Keratinocyte (primary cell): ENCODE measurements at regions not wholly inside any gene's neighbourhood (a gene's known extent, or its start where the extent isn't known, plus 50 kb on each side); places are given as distances from the start of the nearest gene placed in this dataset.

Experiments used
- DNase-seq: peaks from one replicate; pipeline ENCODE4 v3.0.0-alpha.2; 2011; ENCODE audit warnings: low read depth, missing footprints, low spot score
- FAIRE-seq: peaks from 2 replicates; lab custom pipeline; 2011; peaks lifted over from hg19 to GRCh38; lab: Jason Lieb, UNC
- H2AFZ ChIP-seq: 2 replicates; pipeline ENCODE4 v1.6.0; 2012; ENCODE audit warnings: low read length, control low read depth, inconsistent platforms; ENCODE audit not compliant: control insufficient read depth
- H3K27ac ChIP-seq: 2 replicates; pipeline ENCODE4 v1.5.1; 2011; ENCODE audit warnings: low read length; ENCODE audit not compliant: control insufficient read depth, insufficient read depth
- H3K27me3 ChIP-seq: 3 replicates; pipeline ENCODE4 v1.6.0; 2011; ENCODE audit warnings: low read length; ENCODE audit not compliant: control insufficient read depth, insufficient read depth; ENCODE audit errors: extremely low read depth
- H3K36me3 ChIP-seq, 2 experiments: 2 replicates in 1 of 2; 3 replicates in 1 of 2; pipeline ENCODE4 v1.5.1; 2011; ENCODE audit warnings: low read length in 2 of 2, mild to moderate bottlenecking in 1 of 2; ENCODE audit not compliant: control insufficient read depth in 2 of 2, insufficient read depth in 2 of 2; ENCODE audit errors: extremely low read depth in 1 of 2
- H3K4me1 ChIP-seq: 3 replicates; pipeline ENCODE4 v1.5.1; 2011; ENCODE audit warnings: low read length; ENCODE audit not compliant: control insufficient read depth, insufficient read depth; ENCODE audit errors: extremely low read depth
- H3K4me2 ChIP-seq: 3 replicates; pipeline ENCODE4 v1.6.0; 2011; ENCODE audit warnings: low read depth, low read length; ENCODE audit not compliant: control insufficient read depth, insufficient read depth; ENCODE audit errors: extremely low read depth
- H3K4me3 ChIP-seq, 3 experiments: fragments of 200-600 bp in 1 of 3; sonication (generic) in 1 of 3; 2 replicates in 2 of 3; 3 replicates in 1 of 3; pipeline ENCODE4 v1.5.1; 2011 to 2016; ENCODE audit warnings: low read length in 3 of 3, mild to moderate bottlenecking in 3 of 3, control low read depth in 2 of 3, inconsistent platforms in 1 of 3, low read depth in 1 of 3, mixed read lengths in 1 of 3, mixed run types in 1 of 3, moderate library complexity in 1 of 3; ENCODE audit not compliant: control insufficient read depth in 2 of 3, insufficient read depth in 2 of 3; ENCODE audit errors: extremely low read depth in 1 of 3
- H3K79me2 ChIP-seq: 2 replicates; pipeline ENCODE4 v1.6.0; 2012; ENCODE audit warnings: low read length; ENCODE audit not compliant: control insufficient read depth, insufficient read depth
- H3K9ac ChIP-seq: 3 replicates; pipeline ENCODE4 v1.6.0; 2011; ENCODE audit warnings: low read length; ENCODE audit not compliant: control insufficient read depth, insufficient read depth; ENCODE audit errors: extremely low read depth
- H3K9me1 ChIP-seq: 3 replicates; pipeline ENCODE4 v1.6.0; 2011; ENCODE audit warnings: low read length; ENCODE audit not compliant: control insufficient read depth, insufficient read depth; ENCODE audit errors: extremely low read depth
- H3K9me3 ChIP-seq: 2 replicates; pipeline ENCODE4 v1.5.1; 2012; ENCODE audit warnings: low read depth, low read length; ENCODE audit not compliant: control insufficient read depth
- H4K20me1 ChIP-seq: 3 replicates; pipeline ENCODE4 v1.6.0; 2011; ENCODE audit warnings: low read length; ENCODE audit not compliant: control insufficient read depth, insufficient read depth; ENCODE audit errors: extremely low read depth
- CTCF ChIP-seq, 3 experiments: IDR thresholded peaks in 1 of 3; conservative IDR thresholded peaks in 1 of 3; optimal IDR thresholded peaks in 1 of 3; 2 replicates in 2 of 3; 3 replicates in 1 of 3; pipeline versions ENCODE3 to v1.5.1; 2011; ENCODE audit warnings: low read length in 3 of 3, mild to moderate bottlenecking in 3 of 3, moderate library complexity in 2 of 3, control low read depth in 1 of 3, inconsistent platforms in 1 of 3; ENCODE audit not compliant: insufficient read depth in 2 of 3; ENCODE audit errors: extremely low read depth in 1 of 3
- EZH2 ChIP-seq: IDR thresholded peaks from one replicate; pipeline ENCODE4 v1.6.1; 2012; ENCODE audit warnings: inconsistent platforms, mild to moderate bottlenecking, low read length, moderate library complexity
- dilution Hi-C: fragments of 300-500 bp; cut with MboI; formaldehyde crosslinking; loops from one replicate; pipeline ENCODE4 v1.7.0; 2020; ENCODE audit warnings: low sequenced_read_pairs; ENCODE audit not compliant: extremely low pct_ligation_motif_present

GRCh38 chr17:26765860-26766709 lies 527.8 kb upstream of the WSB1 start:
- TF ChIP-seq EZH2 (no peak), CTCF (optimal IDR thresholded peaks at IDR 0.05 in 1 of 3, IDR thresholded peaks at IDR 0.05 in 1 of 3, conservative IDR thresholded peaks at IDR 0.05 in 1 of 3; ENCODE audit: extremely low read depth in 1 of 3, insufficient read depth in 2 of 3, low read length in 3 of 3) (no peak)
- Histone ChIP-seq H3K9ac (no peak overlapping the region), H4K20me1 (no peaks in the 10 kb centered on the region), H3K27me3 (no peaks in the 10 kb centered on the region), H3K36me3 (no peaks in the 10 kb centered on the region), H3K4me2 (no peak overlapping the region), H3K9me3 (no peaks in the 10 kb centered on the region), H3K79me2 (no peaks in the 10 kb centered on the region), H3K4me3 (no peak overlapping the region), H3K27ac (no peak overlapping the region), H3K4me1 (no peaks in the 10 kb centered on the region), H3K9me1 (no peaks in the 10 kb centered on the region), H2AFZ (no peak overlapping the region)
- dilution Hi-C loops, result no loop called here
- FAIRE-seq (no peak), DNase-seq (no peak)

GRCh38 chr17:26766743-26767142 lies 527.2 kb upstream of the WSB1 start:
- dilution Hi-C loops, result no loop called here

More at GRCh38 chr17:26766743-26767142, 527.2 kb upstream of the WSB1 start:
- no peaks in the 10 kb centered on the region for H3K9me3 ChIP-seq
- no peak overlapping the region for H2AFZ ChIP-seq
- FAIRE-seq (no peak), DNase-seq (no peak)
- TF ChIP-seq EZH2 (no peak), CTCF (optimal IDR thresholded peaks at IDR 0.05 in 1 of 3, IDR thresholded peaks at IDR 0.05 in 1 of 3, conservative IDR thresholded peaks at IDR 0.05 in 1 of 3; ENCODE audit: extremely low read depth in 1 of 3, insufficient read depth in 2 of 3, low read length in 3 of 3) (no peak)
- no peaks in the 10 kb centered on the region for H3K79me2 ChIP-seq
- no peak overlapping the region for H3K27ac ChIP-seq
- no peaks in the 10 kb centered on the region for H3K4me1 ChIP-seq
- H3K36me3 ChIP-seq, result no peaks in the 10 kb centered on the region
- no peaks in the 10 kb centered on the region for H3K9me1 ChIP-seq
- no peaks in the 10 kb centered on the region for H4K20me1 ChIP-seq
- no peak overlapping the region for H3K4me3 ChIP-seq
- no peak overlapping the region for H3K4me2 ChIP-seq
- H3K27me3 ChIP-seq, result no peaks in the 10 kb centered on the region
- H3K9ac ChIP-seq, result no peak overlapping the region
